Anterior cingulate cortex (tissue), 58 donors: ENCODE measurements at regions not wholly inside any gene's neighbourhood (a gene's known extent, or its start where the extent isn't known, plus 50 kb on each side); places are given as distances from the start of the nearest gene placed in this dataset.
"Not testable (repeated sequence)": the region's sequence is repeated elsewhere in the genome, so short reads cannot be mapped to it uniquely, and the experiment has no call there.

Source experiments
- DNase-seq, 58 donors: peaks; one replicate each; lab custom pipeline; 2025; lab: John Stamatoyannopoulos, UW

DNA sequence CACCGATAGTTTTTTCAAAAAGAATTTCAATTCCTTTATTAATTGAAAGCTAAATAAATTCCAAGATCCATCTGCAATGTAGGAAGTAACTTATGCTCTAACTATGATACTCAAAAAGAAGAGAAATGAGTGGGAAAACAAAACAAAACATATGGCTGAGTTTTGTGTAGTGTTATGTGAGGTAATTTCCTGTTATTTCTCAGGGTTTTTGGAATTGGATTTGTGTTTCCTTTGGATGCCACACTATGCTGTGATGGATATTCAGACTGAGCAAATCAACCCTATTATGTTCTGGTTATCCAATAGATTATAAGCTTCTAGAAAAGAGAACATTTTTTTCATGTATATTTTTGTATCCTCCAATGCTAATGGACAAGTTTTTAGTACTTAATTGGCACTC, 73.4 kb upstream of the RAPGEF2 start:
- DNase-seq: no peak

DNA sequence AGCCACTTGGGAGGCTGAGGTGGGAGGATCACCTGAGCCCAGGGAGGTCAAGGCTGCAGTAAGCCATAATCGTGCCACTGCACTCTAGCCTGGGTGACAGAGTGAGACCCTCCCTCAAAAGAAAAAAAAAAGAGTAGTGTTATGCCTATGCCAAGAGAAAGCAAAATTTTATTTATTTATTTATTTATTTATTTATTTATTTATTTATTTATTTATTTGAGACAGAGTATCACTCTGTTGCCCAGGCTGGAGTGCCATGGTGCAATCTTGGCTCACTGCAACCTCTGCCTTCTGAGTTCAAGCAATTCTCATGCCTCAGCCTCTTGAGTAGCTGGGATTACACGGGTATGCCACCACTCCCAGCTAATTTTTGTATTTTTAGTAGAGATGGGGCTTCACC, 72.6 kb upstream of the RAPGEF2 start:
- DNase-seq: not testable (repeated sequence)

DNA sequence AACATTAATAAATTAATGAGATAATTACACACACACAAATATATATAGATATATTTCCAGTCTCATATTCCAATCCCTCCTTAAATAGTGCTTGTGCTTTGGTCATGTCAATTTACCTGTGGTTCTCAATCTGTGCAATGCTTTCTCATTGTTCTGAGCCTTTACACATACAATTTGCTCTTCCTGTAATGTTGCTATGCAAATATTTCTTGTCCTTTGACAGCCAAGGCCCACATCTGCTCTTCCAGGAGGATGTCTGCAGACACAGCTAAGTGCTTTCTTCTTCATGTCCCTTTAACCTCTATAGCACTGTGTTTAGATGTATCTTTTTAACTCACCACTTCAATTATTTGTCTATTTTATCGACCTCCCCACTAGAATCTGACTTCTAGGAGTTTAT, 67.3 kb upstream of the RAPGEF2 start:
- no peak for DNase-seq

DNA sequence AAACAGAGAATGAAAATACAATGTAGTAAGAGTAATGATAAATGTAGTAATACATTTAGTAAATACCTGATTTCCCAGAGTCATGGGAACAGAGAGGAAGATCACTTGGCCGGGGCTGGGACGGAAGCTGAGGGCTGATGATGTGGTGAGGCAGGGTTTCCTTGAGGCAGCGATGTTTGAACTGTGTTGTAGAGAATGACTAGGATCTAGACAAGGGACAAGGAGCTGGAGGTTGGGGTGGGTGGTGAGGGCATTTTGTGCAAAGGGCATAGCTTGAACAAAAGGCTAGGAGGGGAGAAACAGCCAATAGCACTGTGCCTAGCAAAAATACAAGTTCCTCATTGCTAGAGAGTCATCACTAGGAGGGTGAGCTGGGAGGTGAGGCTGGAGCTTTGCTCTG, 64.3 kb upstream of the RAPGEF2 start:
- DNase-seq: no peak

DNA sequence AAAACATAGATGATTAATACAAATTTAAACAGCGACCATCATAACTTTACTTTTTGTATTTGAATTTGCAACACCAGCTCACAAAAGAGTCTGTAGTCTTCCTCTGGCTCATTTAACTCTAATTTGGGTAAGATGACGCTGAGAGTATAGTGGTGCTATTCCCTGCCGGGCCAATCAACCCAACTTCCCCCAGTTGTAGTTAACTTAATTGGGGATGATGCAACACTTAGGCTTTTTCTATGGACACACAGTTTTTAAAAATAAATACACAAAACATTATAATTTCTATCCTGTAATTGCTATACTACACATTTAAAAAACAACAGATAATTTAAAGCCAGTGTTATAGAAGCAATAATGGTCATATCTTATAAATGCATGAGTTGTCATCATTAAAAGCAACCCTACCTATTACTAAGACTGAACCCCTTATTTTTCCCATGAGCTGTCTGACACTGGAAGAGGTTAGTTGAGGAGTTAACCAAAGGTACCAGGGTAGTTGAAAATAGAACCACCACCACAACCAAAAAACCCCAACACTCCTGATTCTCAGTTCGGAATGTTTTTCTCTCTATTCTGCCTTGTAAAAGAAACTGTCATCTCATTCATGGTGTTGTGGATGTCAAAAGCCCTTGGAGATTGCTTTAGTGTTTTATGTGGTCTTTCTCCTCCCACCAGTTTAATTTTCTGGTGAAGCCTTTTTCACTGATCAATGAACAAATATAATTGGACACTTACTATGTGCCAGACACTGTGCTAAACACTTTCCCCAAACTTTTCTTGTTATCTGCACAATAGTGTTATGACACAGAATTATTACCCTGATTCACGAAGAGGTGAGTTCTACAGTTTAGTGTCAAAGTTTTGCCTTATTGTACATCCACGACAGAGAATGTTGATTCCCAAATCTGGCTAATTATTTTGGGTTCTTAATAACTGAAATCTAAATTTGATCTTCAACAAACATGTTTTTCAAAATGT, 61.5 kb upstream of the RAPGEF2 start:
- DNase-seq: no peak

DNA sequence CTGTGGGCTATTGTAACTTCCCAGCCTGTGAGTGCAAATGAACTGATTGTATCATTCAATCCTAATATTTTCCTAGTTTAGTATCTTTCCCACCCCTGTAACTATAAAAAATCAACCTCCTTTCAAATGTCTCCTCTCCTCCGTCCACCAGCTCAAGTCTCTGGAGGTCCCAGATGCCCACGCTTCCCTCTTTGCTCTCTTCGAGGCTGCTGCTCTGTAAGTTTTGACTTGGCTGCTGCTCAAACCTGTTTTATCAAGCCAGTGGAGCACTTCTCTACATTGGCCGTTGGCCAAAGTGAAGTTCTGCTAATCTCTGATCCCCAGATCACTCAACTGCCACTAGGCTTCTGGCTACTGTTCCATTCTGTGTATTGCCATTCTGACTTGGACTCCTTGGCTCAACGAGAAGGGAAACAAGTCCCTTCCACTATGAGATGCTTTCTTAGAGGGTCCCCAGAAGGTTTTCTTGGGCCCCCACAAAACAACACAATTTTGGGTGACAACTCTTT, 60.7 kb upstream of the RAPGEF2 start:
- DNase-seq: peak in 2 of 58 donors; percentile 2

DNA sequence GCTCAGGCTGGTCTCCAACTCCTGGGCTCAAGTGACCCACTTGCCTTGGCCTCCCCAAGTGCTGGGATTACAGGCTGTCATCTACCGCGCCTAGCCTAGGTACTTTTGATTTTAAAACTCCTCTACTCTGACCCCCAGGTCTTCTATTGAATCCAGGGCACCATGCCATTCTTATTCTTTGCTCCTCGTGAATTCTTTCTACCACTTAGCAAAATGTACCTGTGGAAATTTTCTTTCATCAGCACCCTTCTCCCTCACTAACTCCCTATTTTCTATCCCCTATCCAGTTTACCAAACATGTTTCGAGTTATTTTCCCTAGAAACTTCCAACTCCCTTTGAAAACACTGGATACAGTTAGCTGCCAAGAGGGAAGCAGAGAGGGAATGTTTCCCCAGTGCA, 60.0 kb upstream of the RAPGEF2 start:
- DNase-seq: no peak

DNA sequence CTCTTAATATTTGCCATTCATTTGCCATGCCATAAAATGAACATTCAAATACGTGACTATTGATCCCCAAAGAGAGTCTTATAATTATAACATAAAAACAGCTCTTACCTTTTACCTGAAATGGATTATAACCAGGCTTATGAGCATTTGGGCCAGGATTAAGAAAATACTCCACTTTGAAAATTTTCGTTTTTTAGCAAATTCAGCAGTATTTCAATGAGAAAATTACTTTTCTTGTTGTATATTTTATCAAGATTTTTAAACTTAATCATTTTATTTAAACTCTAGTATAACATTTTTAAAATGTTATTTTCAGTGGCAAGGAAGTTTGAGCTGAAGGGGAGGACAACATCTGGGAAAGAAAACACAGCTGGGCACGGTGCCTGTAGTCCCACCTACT, 59.0 kb upstream of the RAPGEF2 start:
- no peak for DNase-seq

DNA sequence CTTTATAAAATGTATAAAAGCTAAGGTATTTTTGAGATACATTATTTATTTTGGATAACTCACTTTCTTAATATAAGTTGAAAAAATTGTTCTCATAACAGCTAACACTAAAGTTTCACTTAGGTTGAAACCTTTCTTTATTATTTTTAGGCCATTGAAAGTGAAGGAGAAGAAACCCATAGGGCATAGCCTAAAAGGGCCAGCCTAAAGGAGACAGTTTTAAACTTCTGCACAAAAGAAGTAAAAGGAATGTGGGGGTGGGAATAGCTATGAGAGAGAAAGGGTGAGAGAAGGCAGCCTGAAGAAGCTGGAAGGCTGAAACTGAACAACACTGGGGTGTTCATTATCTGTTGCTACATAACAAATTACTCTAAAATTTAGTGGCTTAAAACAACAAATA, 57.6 kb upstream of the RAPGEF2 start:
- DNase-seq: no peak

DNA sequence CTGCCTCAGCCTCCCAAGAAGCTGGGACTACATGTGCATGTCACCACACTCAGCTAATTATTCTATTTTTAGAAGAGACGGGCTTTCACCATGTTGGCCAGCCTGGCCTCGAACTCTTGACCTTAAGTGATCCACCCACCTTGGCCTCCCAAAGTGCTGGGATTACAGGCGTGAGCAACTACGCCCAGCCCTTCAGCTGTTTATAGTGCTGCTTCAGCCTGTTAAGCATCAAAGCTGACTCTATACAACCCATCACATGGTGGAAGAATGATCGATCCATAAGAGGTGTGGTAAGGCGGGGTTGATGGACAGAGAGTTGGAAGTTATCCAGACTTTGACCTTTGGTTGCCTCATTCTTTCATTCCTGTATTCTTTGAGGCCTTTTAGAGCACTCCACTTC, 56.2 kb upstream of the RAPGEF2 start:
- no peak for DNase-seq

DNA sequence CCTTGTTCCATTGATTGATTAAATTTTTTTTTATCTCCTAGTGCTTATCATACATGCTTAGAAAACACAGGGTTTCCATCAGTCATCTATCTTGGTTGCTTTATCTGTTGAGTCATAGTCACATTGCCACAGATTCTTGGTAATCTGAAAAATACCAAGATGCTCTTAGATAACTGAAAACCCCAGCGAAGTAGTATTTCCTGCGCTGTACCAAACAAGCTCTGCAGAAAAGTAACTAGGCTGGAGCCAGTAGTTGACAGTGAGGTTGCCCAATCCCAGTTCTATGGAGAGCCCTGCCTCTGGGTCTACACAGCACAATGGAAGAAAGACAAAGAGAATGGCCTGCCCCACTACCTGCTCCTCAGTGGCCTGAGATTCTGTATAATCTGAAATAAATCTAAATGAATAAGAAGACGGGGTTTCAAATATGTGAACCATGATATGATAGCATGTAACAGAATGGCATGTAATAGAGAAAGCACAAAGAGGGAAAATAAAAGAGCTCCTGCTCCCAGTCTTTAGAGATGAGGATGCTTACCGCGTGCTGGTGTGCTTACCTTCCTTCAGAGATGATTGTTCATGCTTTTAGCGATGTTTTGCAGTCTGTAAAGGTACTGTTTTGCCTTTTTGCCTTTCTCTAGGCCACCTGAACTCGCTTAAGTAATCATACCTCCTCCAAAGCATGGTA, 55.3 kb upstream of the RAPGEF2 start:
- DNase-seq: peak in 1 of 58 donors; percentile 1

DNA sequence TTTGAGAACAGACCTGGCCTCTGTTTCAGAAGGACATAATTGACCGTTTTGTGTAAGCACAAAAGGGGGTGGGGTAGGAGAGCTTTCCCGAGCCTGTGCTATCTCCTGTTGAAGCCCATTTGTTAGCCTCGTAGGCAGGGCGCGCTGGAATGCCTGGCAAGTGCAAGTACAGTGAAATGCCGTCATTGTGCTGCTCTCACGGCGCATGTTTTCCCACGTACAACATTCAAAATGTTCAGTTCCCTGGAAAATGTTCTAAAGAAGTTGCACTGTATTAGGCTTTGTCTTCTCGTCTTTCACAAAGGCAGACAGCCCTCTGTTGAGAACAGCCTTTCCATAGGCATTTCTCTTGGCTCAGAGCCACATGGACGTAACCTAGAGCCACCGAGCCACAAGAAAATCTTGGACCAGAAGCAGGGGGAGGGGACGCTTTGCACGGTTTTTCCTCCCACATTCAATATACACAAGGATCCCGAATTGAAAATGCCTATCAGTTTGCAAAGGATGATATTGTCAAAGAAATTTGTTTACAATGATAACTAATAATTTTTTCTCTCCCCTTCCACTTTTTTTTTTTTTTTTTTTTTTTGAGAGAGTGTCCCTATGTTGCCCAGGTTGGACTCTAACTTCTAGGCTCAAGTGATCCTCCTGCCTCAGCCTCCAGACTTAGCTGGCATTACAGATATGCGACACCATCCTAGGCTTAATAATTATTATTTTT, 54.6 kb upstream of the RAPGEF2 start:
- peak in 36 of 58 donors; percentile 1 to 58 (median 26) for DNase-seq

DNA sequence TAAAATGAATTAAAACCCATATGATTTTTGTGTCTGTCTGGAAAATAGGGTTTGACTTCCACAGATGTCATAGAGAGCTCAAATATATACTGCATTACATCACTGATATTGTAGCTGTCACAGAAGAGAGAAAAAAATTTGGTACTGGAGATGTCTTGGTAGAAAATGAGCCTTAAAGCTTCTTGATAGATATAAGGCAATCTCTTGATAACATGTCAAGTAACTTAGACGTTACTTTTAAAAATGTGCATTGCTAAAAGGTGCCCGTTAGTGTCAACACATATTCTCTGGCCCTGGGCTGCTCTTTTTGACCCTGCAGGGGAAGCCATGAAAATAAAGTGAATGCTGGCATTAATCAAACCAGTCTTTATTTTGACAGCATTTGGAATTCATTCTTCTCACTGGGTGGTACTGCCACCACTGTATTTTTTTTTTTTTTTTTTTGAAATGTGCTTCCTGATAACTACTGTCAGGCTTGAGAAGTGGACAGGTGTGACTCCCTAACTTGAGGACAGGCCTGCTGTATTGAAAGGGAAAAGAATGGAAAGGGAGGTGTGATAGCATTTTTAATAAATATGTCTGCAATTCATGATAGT, 53.0 kb upstream of the RAPGEF2 start:
- DNase-seq: no peak

DNA sequence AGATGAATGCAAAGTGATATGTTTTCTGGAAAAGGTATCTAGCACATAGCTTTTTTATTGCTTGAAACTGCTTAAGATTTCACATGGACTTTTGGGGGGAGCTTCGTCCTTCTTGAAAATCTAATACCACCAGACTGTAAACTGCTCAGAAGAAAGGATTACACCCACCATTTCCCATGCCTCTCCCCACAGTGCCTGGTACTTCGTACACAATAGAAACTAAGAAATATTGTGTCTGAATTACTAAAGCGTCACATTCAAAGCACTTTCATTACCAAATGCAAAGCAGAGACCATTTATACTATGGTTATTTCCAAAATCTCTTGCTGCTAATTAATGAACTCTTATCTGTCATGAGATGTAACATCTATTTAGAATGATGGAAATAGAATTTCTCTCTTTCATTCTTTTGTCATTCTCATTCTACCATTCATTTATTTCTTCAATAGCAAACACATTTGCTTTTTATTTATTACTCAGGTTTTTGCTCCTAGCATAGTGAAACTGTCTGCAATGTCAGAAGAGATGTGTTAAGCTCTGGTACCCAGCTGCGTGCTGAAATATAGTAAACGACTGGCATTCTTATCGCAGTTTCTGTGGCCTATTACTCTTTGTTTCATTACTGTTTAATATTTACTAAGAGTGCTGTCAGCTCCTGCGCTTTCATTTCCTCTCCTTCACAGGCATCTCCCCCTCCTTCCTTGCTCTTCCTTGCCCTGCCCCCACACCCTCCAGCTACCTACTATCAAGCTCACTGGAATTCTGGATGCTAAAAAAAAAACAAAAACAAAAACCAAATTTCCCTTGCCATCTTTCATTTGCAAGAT, 51.4 kb upstream of the RAPGEF2 start:
- no peak for DNase-seq

DNA sequence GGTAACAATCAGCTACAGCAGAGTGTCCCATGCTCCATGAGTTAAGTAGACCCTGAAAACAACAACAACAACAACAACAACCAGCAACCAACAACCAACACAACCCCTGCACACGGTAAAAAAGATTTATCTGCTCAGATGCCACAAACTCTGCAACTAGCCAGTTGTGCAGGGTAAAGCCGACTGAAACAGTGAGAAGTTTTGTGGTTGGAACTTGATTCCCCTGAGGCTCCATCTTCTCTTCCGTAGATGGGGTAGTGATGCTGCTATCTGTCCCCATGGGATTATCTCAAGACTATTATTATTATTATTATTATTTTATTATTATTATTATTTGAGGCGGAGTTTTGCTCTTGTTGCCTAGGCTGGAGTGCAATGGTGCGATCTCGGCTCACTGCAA, 50.6 kb upstream of the RAPGEF2 start:
- no peak for DNase-seq
